Skin epidermis (tissue), 12 donors: ENCODE measurements at regions not wholly inside any gene's neighbourhood (a gene's known extent, or its start where the extent isn't known, plus 50 kb on each side); places are given as distances from the start of the nearest gene placed in this dataset.
"Not testable (repeated sequence)": the region's sequence is repeated elsewhere in the genome, so short reads cannot be mapped to it uniquely, and the experiment has no call there.

Experiments
- H3K27ac ChIP-seq, 21 experiments: fragments of 200-600 bp; sonication (generic) in 11 of 21; one replicate each; pipeline ENCODE4 v1.5.0; 2020; ENCODE audit warnings: mild to moderate bottlenecking in 3 of 21, inconsistent platforms in 2 of 21, moderate library complexity in 2 of 21
- H3K4me3 ChIP-seq, 7 experiments: fragments of 200-600 bp; sonication (generic) in 2 of 7; one replicate each; pipeline ENCODE4 v1.5.0; 2020; ENCODE audit warnings: inconsistent platforms in 2 of 7, mild to moderate bottlenecking in 2 of 7, moderate library complexity in 1 of 7

DNA sequence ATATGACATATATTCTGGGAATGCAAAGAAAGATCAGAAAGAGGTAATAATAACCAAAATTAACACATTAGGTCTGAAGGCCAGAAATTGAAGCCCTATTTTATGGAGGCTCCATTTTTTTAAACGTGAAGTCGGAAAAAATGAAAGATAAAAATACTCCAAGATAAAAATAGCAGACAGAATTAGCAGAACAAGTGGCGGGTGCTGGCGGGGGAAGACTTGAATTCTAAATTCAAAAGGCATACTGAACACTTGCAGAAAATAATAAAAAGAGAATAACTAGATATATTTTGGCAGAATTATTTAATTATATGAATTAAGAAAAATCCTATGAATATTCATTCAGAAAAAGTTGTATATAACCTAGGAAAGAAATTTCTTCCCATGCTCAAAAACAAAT, 543.7 kb upstream of the ACO1 start:
- no peak overlapping the region for H3K27ac ChIP-seq
- H3K4me3 ChIP-seq = no peak overlapping the region

DNA sequence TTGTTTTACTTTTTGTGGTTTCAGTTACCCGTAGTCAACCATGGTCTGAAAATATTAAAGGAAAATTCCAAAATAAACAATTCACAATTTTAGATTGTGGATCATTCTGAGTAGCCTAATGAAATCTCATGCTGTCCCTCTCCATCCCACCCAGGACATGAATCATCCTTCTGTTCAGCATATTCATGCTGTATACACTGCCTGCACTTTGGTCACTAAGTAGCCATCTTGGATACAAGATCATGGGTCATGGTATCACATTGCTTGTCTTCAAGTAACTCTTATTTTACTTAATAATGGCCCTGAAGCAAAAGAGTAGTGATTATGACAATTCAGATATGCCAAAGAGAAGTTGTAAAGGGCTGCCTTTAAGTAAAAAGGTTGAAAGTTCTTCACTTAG, 536.5 kb upstream of the ACO1 start:
- no peak overlapping the region for H3K27ac ChIP-seq
- H3K4me3 ChIP-seq = no peak overlapping the region

DNA sequence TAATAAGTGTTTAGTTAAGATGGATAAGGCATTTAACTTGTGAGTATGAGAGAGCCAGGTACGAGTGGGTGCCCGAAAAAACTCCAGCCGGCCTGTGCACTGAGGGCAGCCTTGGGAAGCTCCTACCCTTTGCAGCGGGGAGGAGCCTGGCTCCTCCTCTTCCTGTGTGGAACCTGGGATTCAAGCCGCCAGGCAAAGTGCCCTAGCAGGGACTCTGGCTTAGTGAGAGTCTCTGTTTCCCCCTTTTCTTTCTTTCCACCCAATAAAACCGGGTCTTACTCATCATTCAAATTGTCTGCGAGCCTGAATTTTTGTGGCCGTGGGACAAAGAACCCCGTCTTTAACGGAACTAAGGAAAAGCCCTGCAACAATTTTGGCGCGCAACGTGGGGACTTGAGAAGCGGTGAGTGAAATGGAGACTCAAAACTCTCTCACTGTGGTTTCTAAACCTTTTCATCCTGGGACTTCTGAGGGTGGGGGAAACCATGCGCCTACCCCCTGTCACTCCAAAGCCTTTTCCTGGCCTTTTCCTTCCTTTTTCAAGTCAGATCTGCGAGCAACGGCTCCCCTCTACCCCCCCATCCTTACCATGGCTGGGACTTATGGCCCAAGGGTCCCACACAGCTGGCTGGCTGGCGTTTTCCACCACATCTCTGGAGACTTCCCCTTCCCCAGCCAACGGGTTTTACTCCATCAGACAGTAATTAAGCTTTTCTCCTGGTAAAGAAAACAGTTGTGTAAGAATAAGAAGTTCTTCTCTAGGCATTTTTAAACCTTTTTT, 535.7 kb upstream of the ACO1 start:
- H3K27ac ChIP-seq = no peak overlapping the region
- H3K4me3 ChIP-seq = peak overlapping the region in 2 of 7 experiments; percentile 4 to 14

DNA sequence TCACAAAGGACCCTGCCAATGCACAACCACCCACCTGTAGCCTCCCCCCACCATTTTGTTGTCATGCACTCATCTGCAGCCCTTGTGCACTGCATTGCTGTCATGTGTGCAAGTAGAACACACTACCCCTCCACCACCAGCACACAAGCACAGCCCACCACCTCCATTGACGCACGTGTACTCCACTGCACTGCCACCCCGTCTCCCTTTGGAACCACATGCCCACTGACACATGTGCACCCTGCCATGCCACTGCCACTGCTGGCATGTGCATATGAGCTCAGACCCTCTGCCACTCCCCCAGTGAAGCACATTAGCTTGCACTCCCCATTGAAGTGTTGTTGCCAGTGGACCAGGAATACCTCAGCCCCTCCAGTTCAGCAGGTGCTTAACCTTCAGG, 530.3 kb upstream of the ACO1 start:
- Histone ChIP-seq H3K4me3 (no peak overlapping the region), H3K27ac (no peak overlapping the region)

DNA sequence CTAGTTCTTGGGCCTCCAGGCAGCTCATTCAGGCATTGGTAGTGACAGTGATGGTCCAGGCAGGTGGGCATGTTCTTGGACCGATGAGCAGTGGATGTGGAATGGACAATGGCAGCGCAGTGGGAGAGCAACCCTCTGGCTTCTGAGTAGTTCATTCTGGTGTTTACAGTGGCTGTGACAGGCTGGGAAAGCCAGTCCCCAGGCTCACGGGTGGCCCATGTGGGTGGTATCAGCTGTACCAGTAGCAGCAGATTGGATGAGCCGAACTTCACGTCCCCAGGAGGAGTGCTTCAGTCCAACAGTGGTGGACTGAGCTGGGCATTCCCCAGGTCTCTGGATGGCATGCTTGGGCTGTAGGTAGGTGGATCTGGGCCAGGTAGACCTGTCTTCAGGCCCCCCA, 515.6 kb upstream of the ACO1 start:
- Histone ChIP-seq H3K4me3 (no peak overlapping the region), H3K27ac (no peak overlapping the region)

DNA sequence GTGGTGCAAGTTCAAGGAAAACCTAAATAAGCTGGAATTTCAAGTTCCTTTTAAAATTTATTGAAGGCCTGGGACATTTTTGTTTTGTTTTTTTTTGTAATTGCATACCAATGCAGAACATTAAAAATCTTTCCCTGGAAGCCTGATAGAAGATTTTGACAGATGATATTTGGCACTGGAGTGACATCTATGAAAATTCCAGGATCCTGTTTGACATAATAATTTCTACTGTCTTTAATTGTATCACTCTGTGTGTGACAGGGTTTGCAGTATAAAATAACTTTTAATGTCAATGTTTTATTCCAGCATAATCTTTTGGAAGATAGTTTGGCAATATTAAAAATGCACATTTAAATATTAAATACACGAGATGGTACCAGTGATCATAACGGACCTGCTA, 514.2 kb upstream of the ACO1 start:
- Histone ChIP-seq H3K4me3 (no peak overlapping the region), H3K27ac (no peak overlapping the region)

DNA sequence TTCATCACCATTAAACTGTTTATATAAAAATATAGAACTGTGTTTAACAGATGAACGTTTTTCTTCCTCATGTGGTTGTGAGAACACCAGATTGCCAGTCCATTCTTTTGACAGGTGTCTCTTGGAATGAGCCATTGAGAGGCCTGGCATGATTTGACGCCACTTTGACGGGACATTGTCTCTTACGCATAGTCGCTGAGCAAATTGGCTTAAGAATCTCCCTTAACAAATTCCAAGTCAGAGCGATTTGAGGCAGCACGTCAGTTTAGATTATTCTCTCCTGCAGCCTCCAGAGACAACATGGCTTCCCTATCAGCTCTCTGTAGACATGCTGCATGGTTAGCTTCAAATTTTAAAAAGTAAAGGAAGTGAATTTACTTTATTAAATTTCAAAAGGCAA, 510.7 kb upstream of the ACO1 start:
- Histone ChIP-seq H3K27ac (no peak overlapping the region), H3K4me3 (no peak overlapping the region)

DNA sequence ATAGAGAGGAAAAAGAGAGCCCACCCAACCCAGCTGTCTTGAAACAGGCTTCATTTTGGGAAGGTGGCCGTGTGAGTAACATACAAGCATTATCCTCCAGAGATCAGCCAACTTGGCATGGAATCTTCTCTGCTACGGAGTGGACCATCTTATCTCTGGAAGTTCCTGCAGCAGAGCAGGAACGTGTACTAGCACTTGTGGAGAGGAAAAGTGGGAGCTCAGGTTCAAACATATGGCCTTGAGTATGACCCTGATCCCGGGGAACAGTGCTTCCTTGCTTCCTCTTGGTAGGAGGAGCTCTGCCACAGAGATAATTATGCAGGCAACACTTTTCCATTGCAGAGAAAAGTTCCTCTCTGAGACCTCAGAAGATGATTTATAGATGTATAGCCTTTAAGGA, 490.4 kb upstream of the ACO1 start:
- Histone ChIP-seq H3K27ac (no peak overlapping the region), H3K4me3 (no peak overlapping the region)

DNA sequence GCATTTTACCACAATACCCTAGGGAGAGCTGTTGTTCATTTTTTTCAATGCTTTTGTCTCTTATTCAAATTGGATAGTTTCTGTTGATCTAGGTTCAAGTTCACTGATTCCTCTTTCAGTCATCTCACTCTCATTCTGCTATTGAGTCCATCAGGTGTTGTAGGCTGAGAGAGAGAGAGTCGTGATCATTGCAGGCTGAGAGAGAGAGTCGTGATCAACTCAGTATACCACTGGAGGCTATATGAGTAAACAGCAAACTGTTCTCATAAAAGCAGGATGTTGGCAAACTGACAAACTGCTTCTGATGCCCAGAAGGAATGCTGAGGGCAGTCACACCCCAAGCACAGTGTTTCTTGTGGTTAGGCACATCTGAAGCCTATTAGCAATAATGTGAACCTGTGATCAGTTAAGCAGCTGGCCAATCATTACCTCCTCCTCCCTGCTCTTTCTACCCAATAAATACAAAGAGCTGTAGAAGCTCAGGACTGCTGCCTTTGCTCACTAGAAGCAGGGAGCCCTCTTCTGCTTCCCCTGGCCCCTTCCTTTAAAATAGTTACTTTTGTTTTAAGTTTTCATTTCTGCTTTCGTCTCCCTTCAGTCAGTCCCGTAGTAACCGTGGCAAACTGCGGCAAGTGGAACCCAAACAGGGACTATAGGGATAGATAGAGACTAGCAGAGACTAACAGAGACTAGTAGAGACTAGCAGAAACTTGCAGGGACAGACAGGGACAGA, 476.1 kb upstream of the ACO1 start:
- no peak overlapping the region for H3K4me3 ChIP-seq

DNA sequence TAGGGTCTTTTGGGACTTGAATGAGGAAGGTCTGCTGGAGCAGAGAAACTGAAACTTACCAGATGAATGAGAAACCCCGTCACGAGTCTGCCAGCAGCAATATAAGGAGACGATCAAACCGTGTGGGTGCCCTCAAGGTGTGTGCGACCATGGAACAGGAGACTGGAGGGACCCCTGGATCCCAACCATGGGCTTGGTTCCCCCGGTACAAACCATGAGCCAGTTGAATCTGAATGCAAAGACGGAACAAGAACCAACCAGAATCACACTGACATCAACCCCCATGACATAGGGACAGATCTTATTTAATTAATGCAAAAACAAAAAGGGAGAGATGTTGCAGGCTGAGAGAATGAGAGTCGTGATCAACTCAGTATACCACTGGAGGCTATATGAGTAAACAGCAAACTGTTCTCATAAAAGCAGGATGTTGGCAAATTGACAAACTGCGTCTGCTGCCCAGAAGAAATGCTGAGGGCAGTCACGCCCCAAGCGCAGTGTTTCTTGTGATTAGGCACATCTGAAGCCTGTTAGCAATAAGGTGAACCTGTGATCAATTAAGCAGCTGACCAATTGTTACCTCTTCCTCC, 475.5 kb upstream of the ACO1 start:
- peak overlapping the region in 1 of 21 experiments; percentile 2 for H3K27ac ChIP-seq
- H3K4me3 ChIP-seq = no peak overlapping the region

More for the DNA sequence above, 476.1 kb upstream of the ACO1 start:
- peak overlapping the region in 1 of 21 experiments; percentile 2 for H3K27ac ChIP-seq

DNA sequence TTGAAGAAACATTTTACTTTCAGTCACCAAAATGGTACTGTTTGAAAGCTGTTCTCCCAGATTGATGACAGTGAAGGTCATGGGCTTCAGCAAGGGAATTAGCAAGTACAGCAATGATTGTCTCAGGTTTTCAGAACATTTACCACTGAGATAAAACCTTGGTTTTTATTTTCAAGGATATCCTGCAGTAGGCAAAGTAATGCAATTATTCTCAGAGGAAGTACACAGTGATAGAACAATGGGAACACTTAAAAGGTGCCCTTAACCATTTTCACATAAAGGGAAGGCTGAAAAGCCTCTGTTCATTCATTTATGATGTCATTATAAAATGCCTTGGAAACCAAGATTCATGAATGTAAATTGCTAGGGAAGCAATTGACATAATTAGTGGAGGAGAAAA, 471.8 kb upstream of the ACO1 start:
- Histone ChIP-seq H3K27ac (no peak overlapping the region), H3K4me3 (no peak overlapping the region)

DNA sequence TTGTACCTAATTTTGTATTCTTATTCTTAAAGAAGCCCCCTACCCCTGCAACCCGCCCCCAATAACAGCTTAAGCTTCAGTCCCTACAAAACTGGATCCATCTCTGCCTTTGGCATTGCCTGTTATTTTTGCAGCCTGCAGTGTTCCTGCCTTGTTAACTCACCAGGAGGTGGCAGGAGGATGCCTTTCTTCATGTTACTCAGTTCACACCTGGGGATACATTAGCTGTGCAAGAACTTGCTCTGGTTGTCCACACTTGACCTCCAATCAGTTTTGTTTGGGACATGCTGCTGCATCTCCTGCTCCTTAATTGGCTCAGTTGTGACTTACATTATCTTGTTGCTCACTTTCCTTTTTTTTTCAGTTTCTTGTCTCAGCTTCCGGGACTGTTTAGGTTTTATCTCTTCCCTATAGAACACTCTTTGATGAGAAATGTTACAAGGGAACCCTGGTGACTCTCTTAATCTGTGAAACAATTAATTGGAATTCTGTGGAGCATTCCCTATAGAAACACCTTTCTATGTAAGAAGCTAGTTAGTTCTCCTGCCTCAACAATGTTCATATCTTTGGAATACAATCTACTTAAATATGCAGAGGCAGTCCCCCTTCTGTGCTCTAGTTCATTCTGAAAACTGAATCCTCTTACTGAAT, 467.7 kb upstream of the ACO1 start:
- no peak overlapping the region for H3K4me3 ChIP-seq

DNA sequence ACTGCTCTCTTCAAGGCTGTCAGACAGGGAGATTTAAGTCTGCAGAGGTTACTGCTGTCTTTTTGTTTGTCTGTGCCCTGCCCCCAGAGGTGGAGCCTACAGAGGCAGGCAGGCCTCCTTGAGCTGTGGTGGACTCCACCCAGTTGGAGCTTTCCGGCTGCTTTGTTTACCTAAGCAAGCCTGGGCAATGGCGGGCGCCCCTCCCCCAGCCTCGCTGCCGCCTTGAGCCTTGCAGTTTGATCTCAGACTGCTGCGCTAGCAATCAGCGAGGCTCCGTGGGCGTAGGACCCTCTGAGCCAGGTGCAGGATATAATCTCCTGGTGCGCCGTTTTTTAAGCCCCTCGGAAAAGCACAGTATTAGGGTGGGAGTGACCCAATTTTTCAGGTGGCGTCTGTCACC, 446.7 kb upstream of the ACO1 start:
- H3K27ac ChIP-seq, H3K4me3 ChIP-seq: not testable (repeated sequence)

More for the DNA sequence above, 467.7 kb upstream of the ACO1 start:
- H3K27ac ChIP-seq = no peak overlapping the region

DNA sequence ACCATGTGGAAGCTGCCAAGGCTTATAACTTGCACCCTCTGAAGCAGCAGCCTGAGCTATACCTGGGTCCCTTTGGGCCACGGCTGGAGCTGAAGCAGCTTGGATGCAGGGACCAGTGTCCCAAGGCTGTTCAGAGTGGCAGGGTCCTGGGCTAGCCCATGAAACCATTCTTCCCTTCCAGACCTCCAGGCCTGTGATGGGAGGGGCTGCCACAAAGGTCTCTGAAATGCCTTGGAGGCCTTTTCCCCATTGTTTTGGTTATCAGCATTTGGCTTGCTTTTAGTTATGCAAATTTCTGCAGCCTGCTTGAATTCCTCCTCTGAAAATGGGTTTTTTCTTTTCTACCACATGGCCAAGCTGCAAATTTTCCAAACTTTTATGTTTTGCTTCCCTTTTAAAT, 433.7 kb upstream of the ACO1 start:
- Histone ChIP-seq H3K4me3 (no peak overlapping the region), H3K27ac (no peak overlapping the region)

DNA sequence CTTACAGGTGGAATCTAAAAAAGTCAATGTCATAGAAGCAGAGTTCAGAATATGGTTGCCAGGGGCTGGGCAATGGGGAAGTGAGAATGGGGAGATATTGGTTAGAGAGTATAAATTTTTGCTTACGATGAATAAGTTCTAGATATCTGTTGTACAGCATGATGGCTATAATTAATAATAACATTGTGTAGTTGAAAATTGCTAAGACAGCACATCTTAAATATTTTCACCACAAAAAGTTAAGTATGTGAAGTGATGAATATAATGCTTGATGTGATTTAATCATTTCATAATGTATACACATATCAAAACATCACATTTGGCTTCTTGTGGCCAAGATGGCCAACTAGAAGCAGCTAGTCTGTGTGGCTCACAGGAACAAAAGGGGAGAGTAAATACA, 425.9 kb upstream of the ACO1 start:
- no peak overlapping the region for H3K4me3 ChIP-seq

DNA sequence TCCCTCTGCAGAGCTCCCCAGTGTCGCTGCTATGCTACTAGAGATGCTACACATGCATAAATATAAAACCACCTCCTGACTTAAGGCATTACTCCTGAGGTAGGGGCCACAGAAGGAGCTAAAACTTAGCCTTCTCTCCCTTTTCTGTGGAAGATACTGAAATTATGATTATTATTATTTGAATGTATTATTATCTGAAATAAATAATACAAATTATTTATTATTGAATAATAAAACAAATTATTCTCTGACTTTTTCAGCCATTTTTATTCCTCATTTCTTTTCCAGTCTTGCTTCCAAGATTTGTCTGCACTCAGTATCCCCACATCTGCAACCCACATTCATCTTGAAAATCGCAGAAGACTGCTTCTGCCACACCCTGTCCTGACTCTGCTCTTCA, 414.9 kb upstream of the ACO1 start:
- Histone ChIP-seq H3K4me3 (no peak overlapping the region), H3K27ac (no peak overlapping the region)

More for the DNA sequence above, 425.9 kb upstream of the ACO1 start:
- no peak overlapping the region for H3K27ac ChIP-seq

DNA sequence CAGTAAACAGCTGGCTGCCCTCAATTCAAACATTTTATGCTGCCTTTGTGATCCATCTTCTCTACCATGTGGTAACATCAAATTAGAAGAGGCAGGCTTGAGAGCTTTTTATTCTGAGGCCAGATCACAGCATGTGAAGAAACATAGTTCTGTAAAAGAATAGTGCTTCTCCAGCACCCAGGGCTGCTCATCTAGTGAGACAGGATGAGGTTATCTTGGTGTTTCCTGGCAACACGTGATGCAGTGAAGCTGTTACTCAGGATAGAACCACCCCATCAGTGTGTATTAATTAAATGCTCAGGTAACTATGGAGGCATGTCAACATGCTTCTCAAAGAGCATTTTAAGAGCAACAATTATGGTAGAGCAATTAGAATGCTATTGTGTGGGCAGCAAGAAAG, 400.5 kb upstream of the ACO1 start:
- H3K4me3 ChIP-seq = no peak overlapping the region
- no peak overlapping the region for H3K27ac ChIP-seq

DNA sequence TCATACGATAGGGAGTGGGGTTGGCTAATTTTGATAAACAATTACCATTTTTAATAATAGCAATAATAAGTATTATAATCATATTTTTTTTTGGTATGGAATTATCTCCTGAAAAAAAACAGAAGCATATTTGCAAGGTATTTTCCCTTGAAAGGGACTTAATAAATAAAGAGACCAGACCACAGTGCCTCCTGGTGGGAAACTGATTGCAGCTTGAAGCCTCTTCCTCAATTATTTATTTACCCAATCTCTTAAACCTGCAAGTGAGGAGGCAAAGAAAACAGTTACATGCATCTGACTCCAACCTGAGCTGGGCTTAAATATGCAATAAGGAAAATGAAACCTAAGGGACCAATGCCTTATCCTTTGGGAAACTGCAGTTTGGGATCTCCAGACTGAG, 388.1 kb upstream of the ACO1 start:
- H3K27ac ChIP-seq = no peak overlapping the region
- no peak overlapping the region for H3K4me3 ChIP-seq

DNA sequence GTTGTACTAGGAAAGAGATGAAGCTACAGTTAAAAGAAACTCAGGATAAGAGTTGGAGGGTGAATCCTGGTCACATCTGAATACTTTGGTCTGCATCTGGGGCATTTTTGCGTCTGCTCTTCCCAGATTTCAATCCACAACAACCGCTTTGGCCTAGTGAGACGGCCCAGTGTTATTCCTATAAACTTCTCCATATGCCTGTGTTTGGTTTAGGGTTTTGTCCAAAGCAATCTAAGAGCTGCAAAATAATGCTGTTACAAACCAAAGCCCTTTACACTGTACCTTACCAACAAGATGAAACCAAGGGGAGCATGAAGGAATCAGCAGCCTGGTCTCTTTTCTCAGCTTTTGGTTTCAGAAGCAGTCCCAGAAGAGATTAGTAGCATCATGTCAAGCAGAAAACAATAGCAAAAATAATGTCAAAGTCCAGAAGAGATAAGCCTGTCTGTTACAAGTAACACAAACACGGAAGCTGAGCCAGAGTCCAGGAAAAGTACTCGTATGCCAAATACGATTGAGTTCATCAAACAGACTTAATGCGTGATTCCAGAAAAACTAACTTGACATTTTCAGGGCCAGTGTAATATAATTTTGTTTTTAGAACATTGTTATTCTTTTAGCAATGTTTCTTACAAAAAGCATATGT, 379.9 kb upstream of the ACO1 start:
- H3K27ac ChIP-seq = no peak overlapping the region
- no peak overlapping the region for H3K4me3 ChIP-seq

DNA sequence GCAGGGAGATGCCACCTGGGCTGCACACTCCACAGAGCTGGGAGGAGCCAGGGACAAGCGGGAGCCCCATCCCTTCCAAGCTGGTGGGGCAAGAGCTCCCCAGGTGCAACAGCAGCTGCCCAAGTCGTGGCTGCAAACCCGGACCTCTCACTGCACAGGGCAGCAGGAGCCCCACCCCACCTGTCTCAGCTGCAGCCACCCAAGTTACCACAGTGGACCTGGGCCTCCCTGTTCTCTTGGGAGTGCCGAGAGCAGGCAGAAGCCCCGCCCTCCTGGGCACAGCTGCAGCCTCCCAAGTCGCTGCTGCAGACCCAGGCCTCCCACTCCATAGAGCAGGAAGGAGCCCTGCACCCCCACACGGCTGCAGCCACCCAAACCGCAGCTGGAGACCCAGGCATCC, 374.1 kb upstream of the ACO1 start:
- Histone ChIP-seq H3K4me3 (no peak overlapping the region), H3K27ac (no peak overlapping the region)
